Stimulated activated CD8-positive, alpha-beta memory T cell treated with anti-CD3 and anti-CD28 coated beads, Interleukin-4, amount 100 ng/mL, for 1 hour (primary cell): ENCODE measurements at regions not wholly inside any gene's neighbourhood (a gene's known extent, or its start where the extent isn't known, plus 50 kb on each side); places are given as distances from the start of the nearest gene placed in this dataset.

Experiments
- DNase-seq, 2 donors: peaks; one replicate each; pipeline ENCODE4 v3.0.0-alpha.2; 2020; ENCODE audit warnings: low read depth in 2 of 2, low spot score in 1 of 2

DNA sequence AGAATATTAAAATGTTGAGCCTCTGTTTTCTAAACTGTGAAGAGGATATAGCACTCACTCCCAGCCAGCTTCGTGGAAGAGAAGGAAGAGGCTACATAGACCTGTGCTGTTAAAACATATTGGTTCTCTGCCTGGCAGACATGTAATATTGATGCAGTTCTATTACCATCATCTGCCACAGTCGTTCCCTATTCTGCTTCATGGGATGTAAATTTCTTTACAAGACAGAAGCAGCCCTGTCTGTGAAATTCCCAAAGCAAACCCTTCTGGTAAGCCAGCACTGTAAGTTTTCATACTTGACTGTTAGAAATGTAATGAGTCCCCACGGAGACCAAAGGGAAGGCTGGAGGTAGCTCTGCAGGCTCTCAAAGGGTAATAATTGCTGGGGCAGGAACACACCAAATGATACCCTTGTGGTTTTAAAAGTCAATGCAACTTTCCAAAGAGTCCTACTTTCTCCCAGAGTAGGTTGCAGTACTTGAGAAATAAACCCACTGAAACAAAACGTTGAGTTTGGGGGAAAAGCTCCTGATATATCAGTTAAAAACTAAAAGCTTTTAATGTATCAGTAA is 129.9 kb upstream of the HES1 start:
- no peak for DNase-seq

DNA sequence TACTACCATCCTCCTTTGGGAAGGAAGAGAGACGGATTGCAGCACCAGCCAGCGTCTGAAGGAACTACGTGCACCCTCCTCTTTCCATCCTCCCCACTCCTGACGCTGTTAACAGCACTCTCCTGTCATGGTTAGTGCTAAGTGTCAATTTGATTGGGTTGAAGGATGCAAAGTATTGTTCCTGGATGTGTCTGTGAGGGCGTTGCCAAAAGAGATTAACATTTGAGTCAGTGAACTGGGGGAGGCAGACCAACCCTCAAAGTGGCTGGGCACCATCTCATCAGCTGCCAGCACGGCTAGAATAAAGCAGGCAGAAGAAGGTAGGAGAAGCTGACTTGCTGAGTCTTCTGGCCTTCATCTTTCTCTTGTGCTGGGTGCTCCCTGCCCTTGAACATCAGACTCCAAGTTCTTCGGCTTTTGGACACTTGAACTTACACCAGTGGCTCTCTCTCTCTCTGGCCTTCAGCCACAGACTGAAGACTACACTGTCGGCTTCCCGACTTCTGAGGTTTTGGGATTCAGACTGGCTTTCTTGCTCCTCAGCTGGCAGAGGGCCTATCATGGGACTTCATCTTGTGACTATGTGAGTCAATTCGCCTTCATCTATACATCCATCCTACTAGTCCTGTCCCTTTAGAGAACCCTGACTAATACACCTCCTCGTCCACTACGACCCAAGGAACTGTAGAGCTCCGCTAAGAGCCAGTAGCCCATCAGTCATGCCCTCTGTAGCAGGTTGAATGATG is 128.2 kb upstream of the HES1 start:
- no peak for DNase-seq

DNA sequence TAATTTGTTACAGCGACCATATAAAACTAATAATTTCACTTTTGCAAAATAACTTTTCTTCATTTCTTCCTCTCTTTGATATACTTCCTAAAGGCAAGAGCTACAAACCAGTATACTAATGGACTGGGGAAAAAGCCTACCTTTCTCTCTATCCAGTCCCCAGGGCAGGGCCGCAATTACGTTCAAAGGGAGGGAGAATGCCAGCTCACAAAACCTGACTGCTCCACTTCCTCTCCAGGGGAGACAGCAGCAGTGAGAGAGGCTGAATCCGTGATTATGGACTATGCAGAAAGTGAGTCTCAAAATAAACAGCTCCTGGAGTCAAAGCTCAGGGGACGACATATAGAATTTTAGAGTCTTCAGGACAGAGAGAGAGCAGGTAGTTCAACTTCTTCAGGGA is 126.9 kb upstream of the HES1 start:
- no peak for DNase-seq

DNA sequence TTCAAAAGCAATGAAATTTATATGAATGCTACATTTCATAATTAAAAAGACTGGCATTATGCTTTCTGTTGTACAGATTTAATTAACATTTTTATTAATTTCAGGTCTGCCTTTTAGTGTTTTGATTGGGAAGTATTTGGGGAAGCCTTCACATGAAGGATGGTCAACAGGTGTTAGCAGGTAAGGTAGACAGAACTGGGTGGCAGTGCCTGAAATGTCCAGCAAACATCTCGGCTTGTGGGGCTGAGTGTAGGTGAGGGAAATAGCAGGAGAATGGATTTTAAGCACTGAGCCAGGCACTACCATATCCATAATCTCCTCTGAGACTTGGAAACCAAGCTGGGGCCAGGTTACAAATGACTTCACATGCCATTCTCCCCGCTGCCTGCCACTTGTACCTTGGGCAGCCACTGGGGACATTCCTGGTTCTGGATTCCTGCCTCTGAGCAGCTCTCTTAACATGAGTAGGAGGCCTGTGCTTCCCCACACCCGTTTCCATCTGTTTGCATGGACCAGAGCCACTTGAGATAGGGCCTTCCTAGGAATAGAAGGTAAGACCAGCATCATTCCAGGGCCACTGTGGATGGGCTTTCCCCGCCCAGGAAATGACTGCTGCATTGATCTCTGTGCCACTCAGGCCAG is 125.9 kb upstream of the HES1 start:
- no peak for DNase-seq

DNA sequence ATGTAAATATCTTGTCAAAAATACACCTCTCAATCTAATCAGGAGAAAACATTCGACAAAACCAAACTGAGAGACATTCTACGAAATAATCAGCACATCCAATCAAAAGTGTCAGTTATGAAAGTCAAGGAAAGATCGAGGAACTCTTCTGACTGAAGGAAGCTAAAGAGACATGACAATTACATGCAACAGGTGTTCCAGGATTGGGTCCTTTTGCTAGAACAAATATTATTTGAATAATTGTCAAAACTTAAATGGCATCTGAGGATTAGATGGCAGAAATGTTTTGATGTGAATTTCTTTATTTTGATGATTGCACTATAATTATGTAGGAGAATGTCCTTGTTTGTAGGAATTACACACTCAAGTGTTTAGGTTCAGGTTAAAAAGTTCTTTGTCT is 124.1 kb upstream of the HES1 start:
- no peak for DNase-seq

DNA sequence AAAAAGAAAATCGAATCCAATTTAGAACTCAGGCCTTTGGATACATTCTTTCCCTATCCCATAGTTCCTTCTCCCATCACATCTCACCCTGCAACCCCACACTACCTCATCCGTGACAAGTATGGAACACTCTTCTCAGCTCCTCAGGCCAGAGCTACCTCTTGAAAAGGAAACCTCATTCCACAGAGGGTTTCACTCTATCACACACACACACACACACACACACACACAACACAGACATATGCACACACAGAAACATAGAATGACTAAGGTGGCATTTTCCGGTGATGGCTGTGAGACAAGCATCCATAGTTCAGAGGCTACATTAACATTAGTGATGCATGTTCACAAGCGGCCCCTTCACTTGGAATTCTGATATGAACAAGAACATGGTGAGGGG is 122.0 kb upstream of the HES1 start:
- no peak for DNase-seq

DNA sequence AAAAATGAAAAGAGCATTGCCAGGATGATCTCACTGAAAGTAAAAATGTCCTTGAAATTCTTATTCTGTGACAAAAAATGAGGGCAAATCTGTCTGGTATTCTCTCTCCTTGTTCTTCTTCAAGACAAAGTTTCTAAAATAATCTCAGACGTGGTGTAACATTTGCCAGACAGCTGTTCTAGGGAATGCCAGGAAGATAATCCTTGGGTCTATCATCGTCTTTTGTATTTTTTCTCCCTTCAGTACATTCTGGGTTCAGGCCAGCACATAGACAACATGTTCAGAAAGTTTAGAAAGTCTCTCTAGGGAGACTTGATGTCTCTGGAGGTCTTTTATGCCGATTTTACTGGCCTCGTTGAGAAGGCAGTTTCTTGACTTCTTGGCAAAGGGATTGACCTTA is 121.2 kb upstream of the HES1 start:
- no peak for DNase-seq

DNA sequence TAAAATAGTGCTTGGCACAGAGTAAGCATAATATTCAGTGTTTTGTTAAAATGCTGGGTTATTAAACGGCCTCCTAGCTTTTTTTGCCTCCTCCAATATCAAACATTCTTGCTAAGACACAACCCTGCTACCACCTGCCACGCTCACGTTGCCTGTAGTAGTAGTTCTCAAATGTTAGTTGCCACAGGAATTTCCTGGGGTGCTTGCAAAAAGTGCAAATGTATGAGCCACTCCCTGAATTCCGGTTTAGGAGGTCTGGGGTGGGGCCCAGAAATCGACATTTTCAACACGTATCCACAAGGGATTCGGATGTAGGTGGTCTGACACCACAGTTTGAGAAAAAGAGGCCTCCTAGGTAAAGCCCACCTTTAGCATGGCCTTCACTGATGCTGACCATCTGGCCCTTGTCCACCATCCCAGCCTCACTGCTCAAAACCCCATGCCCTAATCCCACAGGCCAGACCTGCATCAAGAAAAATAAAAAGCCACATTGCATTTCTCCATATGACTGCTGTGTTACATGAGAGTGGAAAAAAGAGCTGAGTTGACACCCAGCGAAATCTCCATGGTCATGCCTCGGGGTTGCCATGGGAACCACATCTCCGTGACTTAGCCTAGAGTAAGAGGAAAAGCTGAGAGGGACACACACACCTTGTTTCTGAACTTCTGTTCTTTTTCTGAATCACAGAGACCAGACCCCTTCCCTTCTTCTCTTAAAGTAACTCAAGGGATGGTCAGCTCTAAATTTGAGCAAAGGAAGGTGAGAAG is 116.4 kb upstream of the HES1 start:
- DNase-seq, result no peak

DNA sequence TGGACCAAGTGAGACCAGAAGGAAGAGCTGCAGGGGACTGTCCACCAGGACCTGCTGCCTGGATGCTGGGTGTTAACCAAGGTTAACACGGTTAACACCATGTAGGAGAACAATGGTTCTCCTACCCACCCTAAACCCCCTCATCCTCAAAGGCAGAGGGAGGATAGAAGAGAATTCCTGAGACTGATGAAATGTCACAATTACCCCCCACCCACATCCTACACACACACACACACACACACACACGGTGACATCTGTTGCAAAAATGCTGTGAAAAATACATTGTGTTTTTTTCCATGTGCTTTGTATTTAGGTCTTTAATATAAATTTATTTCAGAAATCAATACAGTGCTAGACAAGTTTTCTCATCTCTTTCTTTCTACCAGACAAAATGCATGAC is 113.9 kb upstream of the HES1 start:
- no peak for DNase-seq

DNA sequence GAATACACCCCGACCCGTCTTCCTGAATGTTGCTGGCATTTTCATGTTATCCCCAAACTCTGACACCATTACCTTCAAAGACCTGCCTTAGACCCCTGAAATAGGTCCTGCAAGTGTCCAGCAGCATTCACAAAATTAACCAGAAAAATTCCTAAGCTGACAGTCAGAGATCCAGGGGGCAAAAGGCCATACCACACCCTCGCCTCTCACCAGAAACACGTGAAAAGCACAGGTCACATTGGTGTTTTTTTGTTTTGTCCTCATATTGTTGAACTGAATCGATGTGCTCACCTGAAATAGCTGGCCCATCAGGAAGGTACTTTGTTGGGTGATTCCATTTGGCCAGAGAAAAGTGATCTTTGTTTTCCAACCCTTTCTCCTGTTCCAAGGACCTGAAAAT is 113.1 kb upstream of the HES1 start:
- DNase-seq, result no peak

DNA sequence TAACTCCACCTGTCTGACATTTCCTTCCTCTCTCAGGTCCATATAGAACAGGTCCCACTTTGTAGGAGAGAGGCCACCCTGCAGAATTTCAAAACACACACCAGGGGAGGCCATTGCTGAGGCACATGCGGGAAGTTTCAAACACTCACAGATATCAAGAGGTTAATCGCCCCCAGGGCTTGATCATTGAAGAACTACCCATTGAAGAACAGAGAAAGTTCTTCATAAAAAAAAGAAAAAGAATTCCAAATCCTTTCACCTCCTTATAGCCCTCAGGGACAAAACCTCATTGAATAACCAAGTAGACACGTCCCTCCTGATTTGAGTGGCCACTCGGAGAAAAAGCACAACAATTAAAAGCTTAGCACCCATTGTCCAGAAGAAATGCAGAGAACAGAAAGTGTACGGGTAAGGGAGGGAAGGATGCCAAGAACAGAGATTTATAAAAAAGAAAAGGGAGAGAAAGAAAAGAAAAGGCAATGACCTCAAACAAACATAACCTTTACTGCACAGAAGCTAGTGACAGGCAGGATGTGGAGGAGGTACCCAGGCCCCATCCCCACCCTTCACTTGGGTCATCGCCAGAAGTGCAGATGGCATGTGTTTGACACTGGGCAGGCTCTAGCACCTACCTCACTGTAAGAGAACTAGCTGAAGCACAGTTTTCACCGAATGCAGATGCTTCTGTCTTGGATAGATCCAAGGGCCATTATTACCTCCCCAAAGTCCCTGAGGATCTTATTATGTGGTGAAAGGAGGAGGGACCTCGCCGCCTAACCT is 112.3 kb upstream of the HES1 start:
- no peak for DNase-seq

DNA sequence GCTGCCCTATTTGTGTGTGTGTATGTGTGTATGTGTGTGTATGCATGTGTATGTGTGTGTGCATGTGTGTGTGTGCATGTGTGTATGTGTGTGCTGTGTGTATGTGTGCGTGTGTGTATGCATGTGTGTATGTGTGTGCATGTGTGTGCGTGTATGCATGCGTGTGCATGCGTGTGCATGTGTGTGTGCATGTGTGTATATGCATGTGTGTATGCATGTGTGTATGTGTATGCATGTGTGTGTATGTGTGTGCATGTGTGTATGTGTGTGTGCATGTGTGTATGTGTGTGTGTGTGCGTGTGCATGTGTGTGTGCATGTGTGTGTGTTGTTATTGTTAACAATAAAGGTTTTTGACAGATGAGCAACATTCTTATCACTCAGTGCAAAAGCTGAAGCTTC is 110.8 kb upstream of the HES1 start:
- no peak for DNase-seq

DNA sequence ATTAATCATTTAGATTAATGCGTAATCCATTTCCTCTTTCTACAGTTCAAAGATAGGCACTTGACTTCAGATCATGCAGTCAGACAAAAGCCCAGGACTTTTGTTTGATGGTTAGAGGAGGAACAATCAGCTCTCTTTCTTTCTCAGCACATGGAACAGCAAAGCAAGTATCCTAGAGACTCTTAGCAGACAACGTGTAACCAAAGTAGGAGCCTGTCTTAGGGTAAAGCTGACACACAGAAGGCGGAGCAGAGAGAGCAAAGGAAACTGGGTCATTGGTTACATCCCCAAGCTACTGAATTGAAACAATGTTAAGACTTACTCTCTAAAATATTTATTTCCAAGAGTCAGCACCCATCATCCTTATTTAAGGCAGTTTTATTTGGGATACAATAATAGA is 110.0 kb upstream of the HES1 start:
- no peak for DNase-seq

DNA sequence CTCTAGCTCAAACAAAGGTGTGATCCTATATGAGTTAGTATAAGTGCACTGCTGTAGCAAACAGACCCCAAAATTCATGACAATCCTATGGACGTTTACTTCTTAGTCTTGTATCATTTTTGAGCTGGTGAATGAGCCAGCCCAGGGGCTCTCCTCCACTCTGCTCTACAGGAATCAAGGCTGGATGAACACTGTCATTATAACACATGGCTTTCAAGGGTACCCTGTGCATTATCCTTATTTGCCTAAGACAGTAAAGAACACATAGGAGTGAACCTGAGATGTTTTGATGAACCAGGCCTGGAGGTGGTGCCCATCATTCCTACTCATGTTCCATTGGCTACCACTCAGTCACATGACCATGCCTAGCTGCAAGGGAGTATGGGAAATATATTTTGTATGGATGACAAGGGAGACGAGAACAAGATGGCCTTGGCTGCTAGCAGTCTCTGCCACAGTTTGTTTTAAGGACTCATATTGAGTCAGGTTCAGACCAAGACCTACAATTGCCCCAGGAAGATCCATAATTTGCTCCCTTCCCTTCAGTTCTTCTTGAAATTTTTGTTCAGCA is 107.4 kb upstream of the HES1 start:
- DNase-seq, result no peak

DNA sequence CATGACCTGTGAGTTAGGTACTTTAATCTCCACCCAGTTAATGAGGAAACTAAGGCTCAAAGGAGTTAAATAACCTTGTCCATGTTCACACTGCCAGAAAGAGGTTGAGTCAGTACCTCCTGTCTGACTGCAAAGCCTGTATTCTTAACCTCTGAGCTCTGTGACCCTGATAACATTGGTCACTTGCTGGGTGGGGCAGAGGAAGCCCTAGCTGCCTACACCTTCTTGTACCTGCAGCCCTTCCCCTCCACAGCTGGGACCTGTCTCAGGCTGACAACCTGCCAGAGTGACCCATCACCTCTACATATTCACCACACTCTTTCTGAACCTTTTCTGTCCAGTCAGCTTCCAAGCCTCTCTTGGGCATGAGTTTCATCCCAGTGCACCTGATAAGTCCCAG is 106.1 kb upstream of the HES1 start:
- DNase-seq, result no peak

DNA sequence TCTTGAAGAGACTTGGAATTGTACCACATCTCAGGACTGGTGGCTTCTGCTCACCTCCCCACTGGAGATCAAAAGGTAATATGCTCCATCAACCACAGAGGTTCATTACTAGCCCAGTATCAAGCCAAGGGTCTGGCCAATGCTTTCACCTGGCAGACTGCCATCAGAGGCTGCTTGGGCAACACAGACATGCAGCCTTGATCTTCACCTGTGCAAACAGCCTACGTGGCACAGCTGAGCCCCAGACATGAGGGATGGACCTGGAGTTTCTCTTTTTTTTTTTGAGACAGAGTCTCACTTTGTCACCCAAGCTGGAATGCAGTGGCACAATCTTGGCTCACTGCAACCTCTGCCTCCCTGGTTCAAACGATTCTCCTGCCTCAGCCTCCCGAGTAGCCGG is 105.6 kb upstream of the HES1 start:
- DNase-seq, result no peak

DNA sequence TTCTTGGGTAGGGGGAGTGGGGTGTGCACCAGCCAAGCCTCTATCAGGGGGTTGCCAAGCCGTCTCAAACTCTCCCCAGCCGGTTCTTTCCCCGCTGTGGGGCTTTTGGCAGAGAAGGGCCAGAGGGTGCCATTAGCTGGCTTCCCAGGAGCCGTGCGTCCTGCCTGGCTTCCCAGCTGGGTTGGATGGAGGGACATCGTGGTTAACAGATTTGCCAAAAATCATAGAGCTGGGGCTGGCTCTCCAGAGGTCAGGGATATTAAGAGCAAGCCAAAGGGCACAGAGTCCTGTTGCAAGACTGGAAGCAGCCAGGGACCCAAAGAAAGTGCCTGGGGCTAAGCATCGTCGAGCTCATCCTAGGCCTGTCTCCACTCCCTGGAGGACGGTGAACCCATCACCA is 104.6 kb upstream of the HES1 start:
- no peak for DNase-seq

DNA sequence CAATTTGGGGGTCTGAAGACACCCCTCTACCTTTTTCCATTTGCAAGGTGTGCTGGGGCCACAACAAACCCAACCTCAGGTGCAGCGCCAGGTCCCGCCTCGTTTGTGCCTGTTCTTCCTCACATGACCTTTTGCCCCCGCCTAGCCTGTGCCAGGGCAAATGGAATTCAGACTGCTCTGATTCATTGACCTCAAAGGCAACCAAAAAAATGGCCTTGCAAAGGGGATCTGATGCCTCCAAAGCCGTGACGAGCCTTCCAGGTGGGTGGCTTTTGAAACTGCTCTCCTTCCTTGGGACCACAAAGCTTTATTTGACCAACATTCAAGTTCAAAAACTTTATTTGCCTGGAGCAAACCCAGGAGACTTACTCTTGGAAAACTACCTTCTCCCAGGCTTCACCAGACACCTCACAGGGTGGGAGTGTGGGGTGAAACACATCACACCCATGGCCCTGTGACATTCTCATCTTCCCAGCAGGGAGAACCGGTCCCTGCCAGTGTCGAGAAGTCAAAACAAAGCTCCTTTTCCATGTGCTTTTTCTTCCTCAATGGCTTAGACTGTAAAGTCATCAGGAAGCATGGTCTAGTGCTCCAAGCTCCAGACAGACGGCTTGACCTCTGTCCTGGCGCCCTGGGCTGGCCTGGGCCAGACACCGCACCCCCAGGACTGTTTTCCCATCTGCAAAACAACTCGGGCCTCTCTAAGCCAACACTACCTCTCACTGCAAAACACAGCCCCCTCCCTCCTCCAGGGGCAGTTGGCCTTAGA is 103.9 kb upstream of the HES1 start:
- no peak for DNase-seq

DNA sequence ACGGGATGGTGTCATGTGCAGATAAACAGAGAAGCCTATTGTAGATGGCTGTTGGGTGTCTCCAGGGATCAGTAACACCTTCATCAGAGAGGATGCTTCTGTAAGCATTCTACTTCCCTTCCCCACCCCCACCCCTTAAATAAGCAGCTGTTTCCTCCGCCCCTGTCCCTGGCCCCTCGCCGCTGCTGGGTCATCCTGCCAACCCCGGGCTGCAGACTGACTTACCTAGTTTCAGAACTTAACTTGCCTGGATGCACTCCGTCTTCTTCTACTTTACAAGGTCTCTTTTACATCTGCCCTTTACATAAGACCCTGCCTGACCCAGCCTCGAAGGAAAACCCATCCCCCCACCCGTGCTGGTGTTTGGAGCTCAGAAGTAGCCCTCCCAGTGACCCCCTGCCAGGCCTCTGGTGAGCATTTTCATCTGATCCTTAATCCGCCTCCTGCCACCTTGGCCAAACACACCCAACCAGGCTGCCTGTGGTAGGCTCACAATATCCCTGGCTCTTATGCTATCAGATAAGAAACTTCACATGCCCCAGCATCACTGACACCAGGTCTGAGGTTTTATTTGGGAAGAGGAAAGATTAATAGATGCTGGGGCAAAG is 103.0 kb upstream of the HES1 start:
- DNase-seq, result no peak
